ENCODE measurements at regions not wholly inside any gene's neighbourhood (a gene's known extent, or its start where the extent isn't known, plus 50 kb on each side); places are given as distances from the start of the nearest gene placed in this dataset.
"Not testable (repeated sequence)": the region's sequence is repeated elsewhere in the genome, so short reads cannot be mapped to it uniquely, and the experiment has no call there.

GRCh38 chr13:43946281-43946680 lies 66.6 kb downstream of the LACC1 start:
- no peak for DNase-seq (ENCODE audit: low spot score)

GRCh38 chr13:43947897-43948458 lies 68.3 kb downstream of the LACC1 start:
- no peak for DNase-seq (ENCODE audit: low spot score)

- DNase-seq (ENCODE audit: low spot score): no peak
These were observed 73.7 kb downstream of the LACC1 start for GRCh38 chr13:43953370-43953769.

GRCh38 chr13:43956975-43957374 lies 77.3 kb downstream of the LACC1 start:
- DNase-seq (ENCODE audit: low spot score): not testable (repeated sequence)

GRCh38 chr13:43959291-43959690 lies 79.6 kb downstream of the LACC1 start:
- no peak for DNase-seq (ENCODE audit: low spot score)

- no peak for DNase-seq (ENCODE audit: low spot score)
These were observed 82.2 kb downstream of the LACC1 start for GRCh38 chr13:43961909-43962308.

GRCh38 chr13:43963726-43964125 lies 84.0 kb downstream of the LACC1 start:
- no peak for DNase-seq (ENCODE audit: low spot score)

- DNase-seq (ENCODE audit: low spot score): no peak
These were observed 85.2 kb downstream of the LACC1 start for GRCh38 chr13:43964698-43965458.

GRCh38 chr13:43965459-43965845 lies 85.7 kb downstream of the LACC1 start:
- no peak for DNase-seq (ENCODE audit: low spot score)

- not testable (repeated sequence) for DNase-seq (ENCODE audit: low spot score)
These were observed 88.7 kb downstream of the LACC1 start for GRCh38 chr13:43968251-43968942.

GRCh38 chr13:43968943-43969690 lies 89.4 kb downstream of the LACC1 start:
- not testable (repeated sequence) for DNase-seq (ENCODE audit: low spot score)

- DNase-seq (ENCODE audit: low spot score): not testable (repeated sequence)
These were observed 90.2 kb downstream of the LACC1 start for GRCh38 chr13:43969919-43970318.

- DNase-seq (ENCODE audit: low spot score): not testable (repeated sequence)
These were observed 91.0 kb downstream of the LACC1 start for GRCh38 chr13:43970520-43971242.

- DNase-seq (ENCODE audit: low spot score): not testable (repeated sequence)
These were observed 91.6 kb downstream of the LACC1 start for GRCh38 chr13:43971324-43971723.

- DNase-seq (ENCODE audit: low spot score): no peak
These were observed 98.2 kb downstream of the LACC1 start for GRCh38 chr13:43977911-43978310.

GRCh38 chr13:43978688-43979087 lies 99.0 kb downstream of the LACC1 start:
- no peak for DNase-seq (ENCODE audit: low spot score)

- no peak for DNase-seq (ENCODE audit: low spot score)
These were observed 99.8 kb downstream of the LACC1 start for GRCh38 chr13:43979492-43979891.

GRCh38 chr13:43980587-43980986 lies 100.9 kb downstream of the LACC1 start:
- DNase-seq (ENCODE audit: low spot score): no peak

GRCh38 chr13:43981091-43981490 lies 101.4 kb downstream of the LACC1 start:
- no peak for DNase-seq (ENCODE audit: low spot score)

GRCh38 chr13:43981512-43982301 lies 102.0 kb downstream of the LACC1 start:
- no peak for DNase-seq (ENCODE audit: low spot score)

- no peak for DNase-seq (ENCODE audit: low spot score)
These were observed 103.7 kb downstream of the LACC1 start for GRCh38 chr13:43983373-43983772.

Data from hematopoietic multipotent progenitor cell treated with erythropoietin and hydrocortisone succinate and interleukin-3 and kit ligand, for 15 days (in vitro differentiated cells).